SJCRH30 (cell line): ENCODE measurements at regions not wholly inside any gene's neighbourhood (a gene's known extent, or its start where the extent isn't known, plus 50 kb on each side); places are given as distances from the start of the nearest gene placed in this dataset.

Experiments
- DNase-seq, 2 experiments: peaks; one replicate each; pipeline ENCODE4 v3.0.0-alpha.2; 2015 to 2020
- H3K27ac ChIP-seq: fragments of 250-450 bp; sonication (Bioruptor Pico); 2 replicates; pipeline ENCODE4 v1.5.1; 2020; ENCODE audit warnings: mild to moderate bottlenecking, moderate library complexity
- H3K27me3 ChIP-seq: fragments of 250-450 bp; sonication (Bioruptor Pico); 2 replicates; pipeline ENCODE4 v1.5.1; 2020; ENCODE audit warnings: mild to moderate bottlenecking, moderate library complexity
- H3K36me3 ChIP-seq: fragments of 250-450 bp; sonication (Bioruptor Pico); 2 replicates; pipeline ENCODE4 v1.5.1; 2020; ENCODE audit warnings: mild to moderate bottlenecking, moderate library complexity
- H3K4me1 ChIP-seq: fragments of 250-450 bp; sonication (Bioruptor Pico); 2 replicates; pipeline ENCODE4 v1.5.1; 2020; ENCODE audit warnings: mild to moderate bottlenecking, moderate library complexity
- H3K4me3 ChIP-seq: fragments of 250-450 bp; sonication (Bioruptor Pico); 2 replicates; pipeline ENCODE4 v1.5.1; 2020; ENCODE audit warnings: mild to moderate bottlenecking, moderate library complexity
- H3K9me3 ChIP-seq: fragments of 250-450 bp; sonication (Bioruptor Pico); replicated peaks from 2 replicates; pipeline ENCODE4 v1.5.1; 2020; ENCODE audit warnings: mild to moderate bottlenecking, moderate library complexity

- no peaks in the 10 kb centered on the region for H3K27me3 ChIP-seq
Measured at GRCh38 chr7:33825644-33826043, 79.7 kb upstream of the BMPER start.

DNA sequence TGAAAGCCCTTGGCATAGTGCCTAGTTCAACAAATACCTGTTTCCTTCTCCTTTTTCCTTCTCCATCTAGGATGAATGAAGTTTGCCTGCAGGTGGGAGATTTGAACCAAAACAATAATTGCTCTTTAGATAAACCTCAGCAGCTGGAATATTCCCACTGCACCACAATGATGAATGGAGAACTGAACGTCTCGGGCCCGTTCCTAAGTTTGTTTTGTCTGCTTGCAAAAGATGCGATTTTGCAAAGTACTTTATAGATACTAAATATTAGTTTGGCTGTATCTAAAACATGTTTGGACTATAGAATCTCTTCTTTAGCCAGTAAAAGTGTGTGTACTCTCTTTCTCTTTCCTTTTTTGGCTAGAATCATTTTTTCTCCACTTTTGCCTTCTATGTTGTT, 75.8 kb upstream of the BMPER start:
- Histone ChIP-seq H3K4me1 (peaks cover 7% of the 10 kb centered on the region), H3K4me3 (no peak overlapping the region), H3K27me3 (no peaks in the 10 kb centered on the region; the same call in 1 of the 2 replicates), H3K36me3 (no peaks in the 10 kb centered on the region), H3K27ac (no peak overlapping the region), H3K9me3 (no peaks in the 10 kb centered on the region)
- no peak for DNase-seq

More at GRCh38 chr7:33825644-33826043, 79.7 kb upstream of the BMPER start:
- Histone ChIP-seq H3K4me1 (no peaks in the 10 kb centered on the region), H3K9me3 (no peaks in the 10 kb centered on the region), H3K4me3 (no peak overlapping the region), H3K36me3 (no peaks in the 10 kb centered on the region), H3K27ac (no peak overlapping the region)
- no peak for DNase-seq

DNA sequence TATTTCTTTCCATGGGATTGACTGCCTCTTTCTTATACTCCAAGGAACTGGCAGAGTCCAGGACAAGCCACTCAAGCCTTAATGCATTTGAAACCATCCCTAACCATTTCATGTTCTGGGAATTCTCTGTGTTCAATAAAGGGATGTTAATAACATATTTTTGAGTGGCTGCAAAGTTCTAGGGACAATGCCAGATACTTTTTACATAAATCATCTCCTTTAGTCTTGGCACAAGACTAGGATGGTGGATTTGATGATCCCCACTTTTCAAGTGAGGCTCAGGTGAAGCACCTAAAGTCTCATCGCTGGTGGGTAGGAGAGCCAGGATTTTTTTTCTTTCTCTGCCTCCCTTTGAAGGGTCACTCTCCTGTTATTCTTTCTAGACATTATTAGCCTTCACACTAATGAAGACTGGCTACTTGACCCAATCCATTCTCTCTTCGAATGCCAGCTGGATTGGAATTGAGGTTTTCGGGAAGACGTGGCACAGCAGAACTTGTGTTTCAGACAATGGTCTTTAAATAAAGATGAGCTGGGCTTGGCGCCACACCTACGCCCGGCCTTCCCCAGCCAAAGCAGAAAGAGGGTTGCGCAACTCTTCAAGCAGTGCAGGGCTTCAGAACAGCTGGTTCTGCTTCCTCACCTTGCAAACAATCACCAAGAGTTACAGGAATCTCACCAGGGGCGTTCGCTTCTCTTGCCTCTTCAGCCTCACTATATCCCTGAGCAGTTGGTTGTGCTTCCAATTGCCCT, 73.8 kb upstream of the BMPER start:
- H3K27ac ChIP-seq: no peak overlapping the region

GRCh38 chr7:33832271-33832721, 73.0 kb upstream of the BMPER start:
- no peak overlapping the region for H3K27ac ChIP-seq
- DNase-seq: peak in 1 of 2 experiments; percentile 31
- peaks cover 7% of the 10 kb centered on the region for H3K4me1 ChIP-seq
- H3K4me3 ChIP-seq: no peak overlapping the region
- no peaks in the 10 kb centered on the region for H3K36me3 ChIP-seq
- 0 out of 2 replicates have a peak, but pooled peaks cover 3% of the 10 kb centered on the region for H3K9me3 ChIP-seq
- H3K27me3 ChIP-seq: no peaks in the 10 kb centered on the region; the same call in 1 of the 2 replicates

More for the DNA sequence above, 73.8 kb upstream of the BMPER start:
- DNase-seq: no peak
- H3K4me3 ChIP-seq: no peak overlapping the region
- no peaks in the 10 kb centered on the region; the same call in 1 of the 2 replicates for H3K27me3 ChIP-seq
- no peaks in the 10 kb centered on the region for H3K36me3 ChIP-seq
- H3K9me3 ChIP-seq: 0 out of 2 replicates have a peak, but pooled peaks cover 1% of the 10 kb centered on the region
- H3K4me1 ChIP-seq: peaks cover 7% of the 10 kb centered on the region

DNA sequence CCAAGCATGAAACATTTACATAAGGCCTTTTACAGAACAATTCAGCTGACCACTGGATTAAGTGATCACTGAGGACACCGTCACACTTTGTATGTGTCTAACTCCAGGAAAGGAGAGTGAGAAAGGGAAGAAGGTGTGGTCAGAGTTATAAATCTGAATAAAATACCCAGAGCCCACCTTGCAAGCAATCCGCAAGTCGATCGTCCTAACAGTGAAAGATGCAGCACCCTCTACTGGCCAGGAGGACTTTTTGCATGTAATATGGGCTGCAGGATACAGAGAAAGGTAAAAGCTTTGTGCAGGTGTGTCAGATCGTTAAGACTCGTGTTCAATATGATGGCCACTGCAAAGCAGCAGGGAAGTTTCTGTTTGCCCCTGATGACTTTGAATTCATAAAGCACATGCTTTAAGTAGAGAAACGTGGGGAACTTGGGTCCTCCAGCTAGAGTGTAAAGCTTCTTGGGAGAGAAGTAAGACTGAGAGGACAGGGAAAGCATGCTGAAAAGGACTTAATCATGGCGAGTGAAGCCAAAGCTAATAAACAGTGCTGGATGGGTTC, 68.5 kb upstream of the BMPER start:
- Histone ChIP-seq H3K27ac (no peak overlapping the region), H3K4me1 (peaks cover 15% of the 10 kb centered on the region), H3K27me3 (no peaks in the 10 kb centered on the region; the same call in 1 of the 2 replicates), H3K4me3 (no peak overlapping the region), H3K9me3 (0 out of 2 replicates have a peak, but pooled peaks cover 3% of the 10 kb centered on the region), H3K36me3 (no peaks in the 10 kb centered on the region)
- peak in 1 of 2 experiments; percentile 35 for DNase-seq

- Histone ChIP-seq H3K4me3 (no peak overlapping the region), H3K4me1 (peaks cover 16% of the 10 kb centered on the region), H3K27ac (no peak overlapping the region), H3K9me3 (0 out of 2 replicates have a peak, but pooled peaks cover 3% of the 10 kb centered on the region), H3K36me3 (no peaks in the 10 kb centered on the region), H3K27me3 (no peaks in the 10 kb centered on the region; the same call in 1 of the 2 replicates)
- DNase-seq: no peak
Measured at GRCh38 chr7:33837356-33837851, 67.9 kb upstream of the BMPER start.

DNA sequence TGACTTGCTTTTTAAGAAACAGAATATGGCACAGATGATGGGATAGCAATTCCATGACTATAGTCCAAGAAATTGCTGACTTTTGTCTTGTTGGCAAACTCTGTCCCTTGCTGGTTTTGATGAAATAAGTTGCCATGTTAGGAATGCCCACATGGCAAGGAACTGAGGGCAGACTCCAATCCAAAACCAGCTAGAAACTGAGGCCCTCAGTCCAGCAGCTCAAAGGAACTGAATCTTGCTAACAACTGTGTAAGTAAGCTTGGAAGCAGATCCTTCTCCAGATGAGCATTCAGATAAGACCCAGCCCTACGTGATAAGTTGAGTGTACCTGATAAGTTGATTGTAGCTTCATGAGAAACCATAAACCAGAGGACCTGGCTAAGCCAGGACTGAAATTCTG, 64.3 kb upstream of the BMPER start:
- H3K27me3 ChIP-seq: no peaks in the 10 kb centered on the region
- H3K9me3 ChIP-seq: 0 out of 2 replicates have a peak, but pooled peaks cover 3% of the 10 kb centered on the region
- H3K4me3 ChIP-seq: no peak overlapping the region
- no peak for DNase-seq
- peaks cover 17% of the 10 kb centered on the region for H3K4me1 ChIP-seq
- H3K27ac ChIP-seq: no peak overlapping the region
- H3K36me3 ChIP-seq: no peaks in the 10 kb centered on the region

DNA sequence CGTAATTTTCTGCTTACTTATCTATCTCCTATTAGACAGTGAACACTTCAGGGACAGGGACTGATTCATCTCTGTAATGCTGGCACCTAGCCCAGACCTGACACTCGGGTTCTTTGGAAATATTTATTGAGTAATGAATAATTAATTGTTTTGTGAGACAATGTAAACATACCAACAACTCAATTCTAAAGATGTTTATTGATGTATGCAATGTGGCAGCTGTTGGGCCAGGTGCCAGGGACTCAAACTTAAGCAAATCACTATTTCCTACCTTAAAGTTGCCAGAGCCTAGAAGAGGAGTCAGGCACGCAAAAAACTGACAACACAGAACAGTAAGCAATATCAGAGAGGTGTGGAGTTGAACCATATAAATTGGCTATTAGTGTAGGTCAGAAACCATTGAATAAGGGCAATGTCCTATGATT, 63.6 kb upstream of the BMPER start:
- Histone ChIP-seq H3K36me3 (no peaks in the 10 kb centered on the region), H3K4me1 (peaks cover 17% of the 10 kb centered on the region), H3K9me3 (no peaks in the 10 kb centered on the region), H3K27ac (no peak overlapping the region), H3K27me3 (no peaks in the 10 kb centered on the region), H3K4me3 (no peak overlapping the region)
- DNase-seq: peak; percentile 43 to 66

- H3K9me3 ChIP-seq: no peaks in the 10 kb centered on the region
- no peaks in the 10 kb centered on the region for H3K27me3 ChIP-seq
- H3K27ac ChIP-seq: no peak overlapping the region
- DNase-seq: peak in 1 of 2 experiments; percentile 44
- H3K36me3 ChIP-seq: no peaks in the 10 kb centered on the region
- H3K4me3 ChIP-seq: no peak overlapping the region
- peaks cover 17% of the 10 kb centered on the region for H3K4me1 ChIP-seq
Measured at GRCh38 chr7:33842150-33842549, 63.2 kb upstream of the BMPER start.

DNA sequence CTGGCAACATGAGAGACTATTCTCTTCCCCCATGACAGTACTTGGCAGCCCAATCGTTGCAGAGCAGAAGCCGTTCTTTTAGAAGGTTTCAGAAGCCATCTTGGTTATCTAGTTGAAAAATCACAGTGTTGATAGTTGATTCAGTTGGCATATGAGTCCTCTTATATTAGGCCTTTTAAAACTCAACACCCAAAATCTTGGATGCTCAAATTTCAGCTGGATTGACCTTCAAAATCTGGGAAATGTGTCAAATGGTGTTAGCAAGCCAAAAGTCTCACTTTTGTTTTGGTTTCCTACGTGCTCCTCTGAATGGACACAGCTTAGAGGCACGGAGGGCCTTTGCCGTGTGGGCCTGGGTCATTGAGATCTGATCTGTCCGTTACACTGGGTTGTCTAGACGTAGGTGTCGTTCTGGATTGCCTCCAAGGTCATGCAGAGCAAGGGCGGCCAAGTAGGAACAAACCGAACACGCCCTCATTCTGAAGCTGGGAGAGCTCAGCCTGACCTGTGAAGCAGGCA, 59.3 kb upstream of the BMPER start:
- DNase-seq: peak in 1 of 2 experiments; percentile 21
- Histone ChIP-seq H3K36me3 (no peaks in the 10 kb centered on the region), H3K27me3 (no peaks in the 10 kb centered on the region), H3K4me1 (peaks cover 20% of the 10 kb centered on the region), H3K4me3 (no peak overlapping the region), H3K9me3 (no peaks in the 10 kb centered on the region), H3K27ac (no peak overlapping the region)

GRCh38 chr7:33849004-33849403, 56.3 kb upstream of the BMPER start:
- Histone ChIP-seq H3K4me3 (no peak overlapping the region), H3K36me3 (no peaks in the 10 kb centered on the region), H3K27ac (no peak overlapping the region), H3K4me1 (peaks cover 2% of the 10 kb centered on the region; the same call in 1 of the 2 replicates), H3K9me3 (no peaks in the 10 kb centered on the region), H3K27me3 (no peaks in the 10 kb centered on the region)
- DNase-seq: peak in 1 of 2 experiments; percentile 33

GRCh38 chr7:33849971-33850559, 55.3 kb upstream of the BMPER start:
- peaks cover 2% of the 10 kb centered on the region; the same call in 1 of the 2 replicates for H3K4me1 ChIP-seq
- no peak for DNase-seq
- no peaks in the 10 kb centered on the region for H3K9me3 ChIP-seq
- no peaks in the 10 kb centered on the region for H3K36me3 ChIP-seq
- H3K27me3 ChIP-seq: no peaks in the 10 kb centered on the region
- no peak overlapping the region for H3K27ac ChIP-seq
- no peak overlapping the region for H3K4me3 ChIP-seq

DNA sequence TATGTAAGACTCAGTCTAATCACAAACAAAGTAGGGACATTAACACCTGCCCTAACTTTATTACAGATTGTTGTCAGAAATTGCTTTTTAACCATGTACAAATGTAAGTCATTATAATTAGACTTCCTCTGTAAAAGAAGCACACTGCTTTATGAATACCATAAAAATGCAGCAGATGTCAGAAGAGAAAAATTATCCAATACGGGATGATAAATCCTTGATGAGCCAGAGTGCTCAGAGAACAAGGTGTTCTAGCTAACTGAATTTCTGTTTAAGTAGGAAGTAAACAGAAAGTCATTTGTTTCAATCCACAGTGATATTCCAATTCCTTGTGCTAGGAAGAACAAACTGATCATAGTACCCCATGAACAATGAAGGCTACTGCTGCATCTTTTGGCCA, 54.6 kb upstream of the BMPER start:
- no peak for DNase-seq
- no peaks in the 10 kb centered on the region for H3K27me3 ChIP-seq
- H3K9me3 ChIP-seq: no peaks in the 10 kb centered on the region
- no peak overlapping the region for H3K27ac ChIP-seq
- H3K4me1 ChIP-seq: peaks cover 2% of the 10 kb centered on the region; the same call in 1 of the 2 replicates
- no peak overlapping the region for H3K4me3 ChIP-seq
- no peaks in the 10 kb centered on the region for H3K36me3 ChIP-seq

- Histone ChIP-seq H3K27ac (no peak overlapping the region), H3K36me3 (no peaks in the 10 kb centered on the region)
Measured at GRCh38 chr7:33852838-33853237, 52.5 kb upstream of the BMPER start.

More at GRCh38 chr7:33852838-33853237, 52.5 kb upstream of the BMPER start:
- Histone ChIP-seq H3K27me3 (no peaks in the 10 kb centered on the region), H3K4me3 (no peak overlapping the region), H3K4me1 (peaks cover 2% of the 10 kb centered on the region; the same call in 1 of the 2 replicates), H3K9me3 (no peaks in the 10 kb centered on the region)
- no peak for DNase-seq
